ENCODE measurements at regions not wholly inside any gene's neighbourhood (a gene's known extent, or its start where the extent isn't known, plus 50 kb on each side); places are given as distances from the start of the nearest gene placed in this dataset.

DNA sequence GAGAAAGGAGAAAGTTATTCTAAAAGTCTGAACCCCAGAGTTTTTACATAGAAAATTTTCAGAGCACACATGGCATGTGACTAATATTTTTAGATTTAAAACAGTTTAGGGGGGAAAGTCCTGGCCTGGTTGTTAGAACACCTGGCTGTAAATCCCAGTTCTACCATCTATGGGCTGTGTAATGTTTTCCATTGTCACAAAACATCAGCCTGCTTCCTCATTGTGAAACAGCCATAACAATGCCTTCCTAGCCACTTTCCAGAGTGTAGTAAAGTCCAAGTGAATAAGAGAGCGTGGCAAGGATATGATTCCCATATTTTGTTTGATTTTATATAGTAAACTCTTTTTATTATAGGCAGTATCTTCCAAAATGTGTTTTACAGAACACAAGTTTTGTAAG, 310.0 kb upstream of the DCN start:
- TF ChIP-seq EZH2phosphoT487 (conservative IDR thresholded peaks at IDR 0.05; ENCODE audit: low read length) = no peak
- TF ChIP-seq, protein P1, sequence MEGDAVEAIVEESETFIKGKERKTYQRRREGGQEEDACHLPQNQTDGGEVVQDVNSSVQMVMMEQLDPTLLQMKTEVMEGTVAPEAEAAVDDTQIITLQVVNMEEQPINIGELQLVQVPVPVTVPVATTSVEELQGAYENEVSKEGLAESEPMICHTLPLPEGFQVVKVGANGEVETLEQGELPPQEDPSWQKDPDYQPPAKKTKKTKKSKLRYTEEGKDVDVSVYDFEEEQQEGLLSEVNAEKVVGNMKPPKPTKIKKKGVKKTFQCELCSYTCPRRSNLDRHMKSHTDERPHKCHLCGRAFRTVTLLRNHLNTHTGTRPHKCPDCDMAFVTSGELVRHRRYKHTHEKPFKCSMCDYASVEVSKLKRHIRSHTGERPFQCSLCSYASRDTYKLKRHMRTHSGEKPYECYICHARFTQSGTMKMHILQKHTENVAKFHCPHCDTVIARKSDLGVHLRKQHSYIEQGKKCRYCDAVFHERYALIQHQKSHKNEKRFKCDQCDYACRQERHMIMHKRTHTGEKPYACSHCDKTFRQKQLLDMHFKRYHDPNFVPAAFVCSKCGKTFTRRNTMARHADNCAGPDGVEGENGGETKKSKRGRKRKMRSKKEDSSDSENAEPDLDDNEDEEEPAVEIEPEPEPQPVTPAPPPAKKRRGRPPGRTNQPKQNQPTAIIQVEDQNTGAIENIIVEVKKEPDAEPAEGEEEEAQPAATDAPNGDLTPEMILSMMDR (IDR thresholded peaks at IDR 0.05; ENCODE audit: insufficient read depth, low read length, poor library complexity, severe bottlenecking) = no peak
- H3K27ac ChIP-seq (ENCODE audit: low read depth, low read length) = no peak overlapping the region
- no peak overlapping the region for H2AFZ ChIP-seq (ENCODE audit: low read depth, low read length, severe bottlenecking)
- H3K9me2 ChIP-seq (replicated peaks; ENCODE audit: insufficient read depth, low read length) = no peaks in the 10 kb centered on the region
- H4K20me1 ChIP-seq (ENCODE audit: low read depth, low read length) = no peaks in the 10 kb centered on the region
- H3K79me2 ChIP-seq (ENCODE audit: insufficient read depth, low read length) = no peaks in the 10 kb centered on the region
- H3K4me2 ChIP-seq (ENCODE audit: low read depth, low read length, poor library complexity, severe bottlenecking) = no peak overlapping the region
- no peaks in the 10 kb centered on the region for H3K27me3 ChIP-seq (ENCODE audit: low read length)
- no peaks in the 10 kb centered on the region for H3K9me3 ChIP-seq (ENCODE audit: insufficient read depth, low read length)
- H3K36me3 ChIP-seq (ENCODE audit: low read length) = no peaks in the 10 kb centered on the region
- H3F3A ChIP-seq (ENCODE audit: insufficient read depth) = no peaks in the 10 kb centered on the region
- H3K4me3 ChIP-seq (ENCODE audit: insufficient read depth, low read length, poor library complexity, severe bottlenecking) = no peak overlapping the region
- no peak overlapping the region for H3K9ac ChIP-seq (ENCODE audit: low read length)

GRCh38 chr12:91490667-91491311, 308.2 kb upstream of the DCN start:
- Histone ChIP-seq H3K27me3 (ENCODE audit: low read length) (no peaks in the 10 kb centered on the region), H3F3A (ENCODE audit: insufficient read depth) (no peaks in the 10 kb centered on the region), H3K36me3 (ENCODE audit: low read length) (no peaks in the 10 kb centered on the region), H3K9me3 (ENCODE audit: insufficient read depth, low read length) (no peaks in the 10 kb centered on the region), H2AFZ (ENCODE audit: low read depth, low read length, severe bottlenecking) (no peak overlapping the region), H3K79me2 (ENCODE audit: insufficient read depth, low read length) (no peaks in the 10 kb centered on the region), H3K4me2 (ENCODE audit: low read depth, low read length, poor library complexity, severe bottlenecking) (no peak overlapping the region), H3K9ac (ENCODE audit: low read length) (no peak overlapping the region), H3K4me3 (ENCODE audit: insufficient read depth, low read length, poor library complexity, severe bottlenecking) (no peak overlapping the region), H3K27ac (ENCODE audit: low read depth, low read length) (no peak overlapping the region), H4K20me1 (ENCODE audit: low read depth, low read length) (no peaks in the 10 kb centered on the region), H3K9me2 (replicated peaks; ENCODE audit: insufficient read depth, low read length) (no peaks in the 10 kb centered on the region)
- TF ChIP-seq, protein P1 (IDR thresholded peaks at IDR 0.05; ENCODE audit: insufficient read depth, low read length, poor library complexity, severe bottlenecking) = no peak
- TF ChIP-seq EZH2phosphoT487 (conservative IDR thresholded peaks at IDR 0.05; ENCODE audit: low read length) = no peak

- Histone ChIP-seq H3K27me3 (ENCODE audit: low read length) (no peaks in the 10 kb centered on the region), H2AFZ (ENCODE audit: low read depth, low read length, severe bottlenecking) (no peak overlapping the region), H3K4me3 (ENCODE audit: insufficient read depth, low read length, poor library complexity, severe bottlenecking) (no peak overlapping the region), H3K27ac (ENCODE audit: low read depth, low read length) (no peak overlapping the region), H3K9me2 (replicated peaks; ENCODE audit: insufficient read depth, low read length) (no peaks in the 10 kb centered on the region), H3F3A (ENCODE audit: insufficient read depth) (no peaks in the 10 kb centered on the region), H3K79me2 (ENCODE audit: insufficient read depth, low read length) (no peaks in the 10 kb centered on the region), H3K9ac (ENCODE audit: low read length) (no peak overlapping the region), H3K9me3 (ENCODE audit: insufficient read depth, low read length) (no peaks in the 10 kb centered on the region), H3K36me3 (ENCODE audit: low read length) (no peaks in the 10 kb centered on the region), H3K4me2 (ENCODE audit: low read depth, low read length, poor library complexity, severe bottlenecking) (no peak overlapping the region), H4K20me1 (ENCODE audit: low read depth, low read length) (no peaks in the 10 kb centered on the region)
- TF ChIP-seq, protein P1 (IDR thresholded peaks at IDR 0.05; ENCODE audit: insufficient read depth, low read length, poor library complexity, severe bottlenecking) = no peak
- no peak for TF ChIP-seq EZH2phosphoT487 (conservative IDR thresholded peaks at IDR 0.05; ENCODE audit: low read length)
Measured at GRCh38 chr12:91483471-91483985, 300.9 kb upstream of the DCN start.

Data from SU-DHL-6 (cell line).